OCI-LY7 (cell line): ENCODE measurements at regions not wholly inside any gene's neighbourhood (a gene's known extent, or its start where the extent isn't known, plus 50 kb on each side); places are given as distances from the start of the nearest gene placed in this dataset.

Source experiments
- BruUV-seq: library from RNA; stranded (reverse); fragments of 400-500 nt; replicated peaks from 2 replicates; lab custom pipeline; 2021; lab: Mats Ljungman, UMichigan
- CTCF ChIA-PET: fragments of 300-600 bp; sonication (Branson Sonifier 250); formaldehyde crosslinking; loops from one replicate; lab custom pipeline; 2022; ENCODE audit warnings: antibody characterized with exemption; ENCODE audit not compliant: unreplicated experiment; lab: Charles Lee
- POLR2A ChIA-PET: fragments of 300-600 bp; sonication (Branson Sonifier 250); formaldehyde crosslinking; loops from one replicate; lab custom pipeline; 2022; ENCODE audit warnings: antibody characterized with exemption; lab: Charles Lee
- DNase-seq: peaks from one replicate; pipeline ENCODE4 v3.0.0-alpha.2; 2015; ENCODE audit warnings: low spot score
- H2AFZ ChIP-seq: fragments of 200-600 bp; sonication (generic), shearing (Covaris generic); 2 replicates; pipeline ENCODE4 v1.6.1; 2014; ENCODE audit warnings: mild to moderate bottlenecking, antibody characterized with exemption, low read length, moderate library complexity
- H3K27ac ChIP-seq: fragments of 200-600 bp; sonication (generic); 2 replicates; pipeline ENCODE4 v1.5.1; 2014; ENCODE audit warnings: mixed run types, low read depth, mild to moderate bottlenecking, moderate library complexity, low read length, inconsistent platforms; ENCODE audit not compliant: poor library complexity, severe bottlenecking
- H3K36me3 ChIP-seq: fragments of 200-600 bp; sonication (generic); 2 replicates; pipeline ENCODE4 v1.6.1; 2014; ENCODE audit warnings: mild to moderate bottlenecking, antibody characterized with exemption, low read length, moderate library complexity, mixed read lengths; ENCODE audit not compliant: insufficient read depth
- H3K4me1 ChIP-seq: fragments of 200-600 bp; sonication (generic); 2 replicates; pipeline ENCODE4 v1.5.1; 2014; ENCODE audit warnings: mild to moderate bottlenecking, low read length; ENCODE audit not compliant: insufficient read depth, poor library complexity, severe bottlenecking
- H3K4me2 ChIP-seq: fragments of 200-600 bp; sonication (generic); 2 replicates; pipeline ENCODE4 v1.6.1; 2014; ENCODE audit warnings: mild to moderate bottlenecking, low read length
- H3K4me3 ChIP-seq: fragments of 200-600 bp; sonication (generic); 2 replicates; pipeline ENCODE4 v1.5.1; 2014; ENCODE audit warnings: mild to moderate bottlenecking, low read depth, low read length; ENCODE audit not compliant: poor library complexity, severe bottlenecking
- H3K79me2 ChIP-seq: fragments of 200-600 bp; sonication (generic); 2 replicates; pipeline ENCODE4 v1.6.1; 2016; ENCODE audit warnings: low read depth, mild to moderate bottlenecking, low read length, moderate library complexity, mixed read lengths; ENCODE audit not compliant: insufficient read depth
- H3K9me2 ChIP-seq: fragments of 200-600 bp; sonication (generic); 2 replicates; pipeline ENCODE4 v1.6.1; 2016; ENCODE audit warnings: mild to moderate bottlenecking, low read length, mixed read lengths; ENCODE audit not compliant: insufficient read depth
- H3K9me3 ChIP-seq: fragments of 200-600 bp; sonication (generic); 2 replicates; pipeline ENCODE4 v1.6.1; 2014; ENCODE audit warnings: mild to moderate bottlenecking, mixed run types, low read length, mixed read lengths
- H4K20me1 ChIP-seq: fragments of 200-600 bp; sonication (generic); 2 replicates; pipeline ENCODE4 v1.6.1; 2014; ENCODE audit warnings: mild to moderate bottlenecking, antibody characterized with exemption, low read length, moderate library complexity, mixed read lengths; ENCODE audit not compliant: insufficient read depth
- CTCF ChIP-seq: fragments of 200-600 bp; sonication (generic); conservative IDR thresholded peaks from 2 replicates; pipeline ENCODE4 v1.5.1; 2014; ENCODE audit warnings: mild to moderate bottlenecking, antibody characterized with exemption, low read length, moderate library complexity, mixed read lengths
- EZH2phosphoT487 ChIP-seq: fragments of 200-600 bp; sonication (generic); IDR thresholded peaks from 2 replicates; pipeline ENCODE4 v1.6.1; 2018; ENCODE audit warnings: low read depth, borderline replicate concordance, mild to moderate bottlenecking, mixed run types, antibody characterized with exemption, low read length, moderate library complexity, mixed read lengths
- intact Hi-C: fragments of 100-400 bp; cut with micrococcal nuclease; formaldehyde crosslinking; loops from one replicate; pipeline ENCODE4 v1.10.0; 2022; ENCODE audit not compliant: unreplicated experiment

- no peaks in the 10 kb centered on the region for H3K79me2 ChIP-seq
- no peak overlapping the region for H3K27ac ChIP-seq
- no peak for DNase-seq
- ChIA-PET POLR2A (interaction anchor here (0.6 kb wide), 1 partner anchor 98 kb away, joined by 3 read pairs; no protein-coding TSS in a partner anchor), CTCF (no interaction called here)
- no TSS peak for BruUV-seq
- peak overlapping the region; percentile 48; the same call in 1 of the 2 replicates for H3K4me2 ChIP-seq
- H3K4me3 ChIP-seq = no peak overlapping the region
- intact Hi-C loops = no loop called here
- H2AFZ ChIP-seq = peak overlapping the region; percentile 60; the same call in 1 of the 2 replicates
- no peaks in the 10 kb centered on the region for H4K20me1 ChIP-seq
- peaks cover 19% of the 10 kb centered on the region for H3K4me1 ChIP-seq
- no peaks in the 10 kb centered on the region for H3K36me3 ChIP-seq
- H3K9me2 ChIP-seq = no peaks in the 10 kb centered on the region
- TF ChIP-seq CTCF (no peak), EZH2phosphoT487 (no peak)
- H3K9me3 ChIP-seq = no peaks in the 10 kb centered on the region
Measured at GRCh38 chrX:64580605-64581004, 185.4 kb upstream of the MTMR8 start.

DNA sequence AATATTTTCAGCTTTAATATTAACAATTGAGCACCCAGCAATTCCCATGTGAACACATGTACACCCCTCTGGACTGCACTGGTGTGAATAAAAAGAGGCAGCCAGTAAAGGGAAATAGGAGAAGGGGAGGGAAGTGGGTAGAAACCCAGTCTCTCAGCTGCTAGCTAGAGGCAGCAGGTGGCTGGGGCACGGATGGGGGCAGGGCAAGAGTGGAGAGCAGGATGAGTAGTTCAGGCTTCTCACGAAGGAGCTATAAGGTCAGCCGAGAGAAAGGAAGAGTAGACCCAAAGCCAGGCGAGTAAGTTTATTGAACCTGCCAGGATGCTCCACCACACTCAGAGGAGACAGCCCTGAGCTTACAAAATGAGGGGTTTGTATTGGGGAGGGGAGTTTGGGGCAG, 184.8 kb upstream of the MTMR8 start:
- Histone ChIP-seq H3K36me3 (no peaks in the 10 kb centered on the region), H3K9me3 (no peaks in the 10 kb centered on the region), H3K4me1 (peaks cover 19% of the 10 kb centered on the region), H3K27ac (no peak overlapping the region), H3K79me2 (no peaks in the 10 kb centered on the region), H2AFZ (peak overlapping the region; percentile 60; the same call in 1 of the 2 replicates), H3K4me3 (no peak overlapping the region), H3K4me2 (peak overlapping the region; percentile 48), H3K9me2 (no peaks in the 10 kb centered on the region), H4K20me1 (no peaks in the 10 kb centered on the region)
- ChIA-PET POLR2A (no interaction called here), CTCF (no interaction called here)
- intact Hi-C loops = no loop called here
- no TSS peak for BruUV-seq
- peak; percentile 70 for DNase-seq
- TF ChIP-seq EZH2phosphoT487 (no peak), CTCF (no peak)

GRCh38 chrX:64571011-64571410, 175.8 kb upstream of the MTMR8 start:
- Histone ChIP-seq H3K79me2 (no peaks in the 10 kb centered on the region), H2AFZ (no peak overlapping the region), H3K9me3 (no peaks in the 10 kb centered on the region), H3K4me2 (no peak overlapping the region), H3K27ac (no peak overlapping the region), H4K20me1 (no peaks in the 10 kb centered on the region), H3K4me3 (no peak overlapping the region), H3K9me2 (no peaks in the 10 kb centered on the region), H3K4me1 (peaks cover 4% of the 10 kb centered on the region), H3K36me3 (no peaks in the 10 kb centered on the region)
- no TSS peak for BruUV-seq
- intact Hi-C loops = loop anchor here (5.0 kb wide), 2 partner anchors 321 to 881 kb away; no protein-coding TSS in a partner anchor
- no peak for DNase-seq
- CTCF ChIA-PET = no interaction called here
- POLR2A ChIA-PET = no interaction called here
- TF ChIP-seq CTCF (no peak), EZH2phosphoT487 (no peak)
